Aorta (tissue), 5 donors: ENCODE measurements at regions not wholly inside any gene's neighbourhood (a gene's known extent, or its start where the extent isn't known, plus 50 kb on each side); places are given as distances from the start of the nearest gene placed in this dataset.
"Not testable (repeated sequence)": the region's sequence is repeated elsewhere in the genome, so short reads cannot be mapped to it uniquely, and the experiment has no call there.

Experiments
- ATAC-seq: fragments of 200-7000 bp; cut with Tn5 transposase; one replicate; pipeline ENCODE4 v1.9.1; 2022; ENCODE audit warnings: moderate library complexity; ENCODE audit not compliant: low FRiP score
- DNase-seq, 2 donors: peaks; one replicate each; pipeline ENCODE4 v3.0.0-alpha.2; 2020
- H3K27ac ChIP-seq, 2 donors: one replicate each; pipeline ENCODE4 v1.5.1; 2013; ENCODE audit warnings: low read length in 2 of 2, mild to moderate bottlenecking in 2 of 2, moderate library complexity in 2 of 2, control low read depth in 1 of 2, inconsistent platforms in 1 of 2, low read depth in 1 of 2
- H3K27me3 ChIP-seq, 2 donors: one replicate each; pipeline ENCODE4 v1.6.1; 2013; ENCODE audit warnings: control low read depth in 1 of 2, low read length in 1 of 2, mild to moderate bottlenecking in 1 of 2, moderate library complexity in 1 of 2; ENCODE audit not compliant: insufficient read depth in 2 of 2, control insufficient read depth in 1 of 2
- H3K36me3 ChIP-seq, 2 donors: one replicate each; pipeline ENCODE4 v1.6.1; 2013; ENCODE audit warnings: control low read depth in 1 of 2, low read length in 1 of 2, mild to moderate bottlenecking in 1 of 2; ENCODE audit not compliant: insufficient read depth in 2 of 2, control insufficient read depth in 1 of 2
- H3K4me1 ChIP-seq, 2 donors: one replicate each; pipeline ENCODE4 v1.6.1; 2013; ENCODE audit warnings: low read length in 2 of 2, control low read depth in 1 of 2, mild to moderate bottlenecking in 1 of 2, moderate library complexity in 1 of 2; ENCODE audit not compliant: insufficient read depth in 2 of 2, control insufficient read depth in 1 of 2
- H3K4me3 ChIP-seq, 2 donors: one replicate each; pipeline ENCODE4 v1.5.1; 2013; ENCODE audit warnings: low read length in 2 of 2, control low read depth in 1 of 2, mild to moderate bottlenecking in 1 of 2
- H3K9me3 ChIP-seq: one replicate; pipeline ENCODE4 v1.6.1; 2013; ENCODE audit warnings: mild to moderate bottlenecking, low read length; ENCODE audit not compliant: control insufficient read depth
- WGBS, 2 donors: extraction: QIAGEN DNeasy Blood & Tissue Kit; methylation state at CpG; one replicate each; pipeline ENCODE4 v1.1.7; 2013; 5-methylcytosine and 5-hydroxymethylcytosine counted together
- intact Hi-C, 2 donors: fragments of 100-400 bp; cut with DNase I; formaldehyde crosslinking; loops; one replicate each; pipeline versions ENCODE4 v1.14.2 to v1.15.0; 2022
- donor health status: healthy with polysubstance abuse.
- donor health status: Bipolar disorder and iron deficiency.
- donor health status: DM: no; HTN: no; CAD: no.
- donor health status: DM: no; HTN: no; CAD: no.
- donor health status: DM: yes; HTN: yes; CAD: no.

- H3K9me3 ChIP-seq: no peaks in the 10 kb centered on the region
- WGBS, 2 donors: 82 to 90% methylated on average over 3 of the region's 3 CpGs
- DNase-seq (no peak), ATAC-seq (no peak)
- H3K27ac ChIP-seq: no peak overlapping the region
- H3K4me3 ChIP-seq: no peak overlapping the region
- intact Hi-C loops: no loop called here
- H3K4me1 ChIP-seq: no peaks in the 10 kb centered on the region
- H3K27me3 ChIP-seq: peaks cover 0 to 2% of the 10 kb centered on the region in 2 donors
- no peaks in the 10 kb centered on the region for H3K36me3 ChIP-seq
Measured at GRCh38 chr6:163738725-163739407, 324.3 kb downstream of the QKI start.

DNA sequence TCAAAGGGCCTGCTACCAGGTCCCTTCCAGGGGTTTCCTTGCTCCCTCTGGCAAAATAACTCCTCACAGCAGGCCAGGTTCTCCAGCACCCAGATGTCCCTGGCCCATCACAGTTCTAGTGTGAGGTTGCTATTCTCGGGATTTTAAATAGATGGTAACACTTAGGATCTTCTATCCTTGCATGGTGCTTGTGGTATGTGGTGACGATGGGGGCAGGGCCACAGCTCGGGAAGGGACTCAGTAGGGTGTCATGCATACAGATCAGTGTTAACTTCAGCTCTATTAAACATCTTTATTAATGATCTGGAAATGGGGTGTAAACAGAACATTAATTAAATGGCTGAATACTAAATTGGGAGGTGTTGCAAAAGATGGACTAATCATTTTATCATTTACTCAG, 323.8 kb downstream of the QKI start:
- Histone ChIP-seq H3K27me3 (peaks cover 0 to 2% of the 10 kb centered on the region in 2 donors), H3K4me3 (no peak overlapping the region), H3K9me3 (no peaks in the 10 kb centered on the region), H3K27ac (no peak overlapping the region), H3K36me3 (no peaks in the 10 kb centered on the region), H3K4me1 (no peaks in the 10 kb centered on the region)
- ATAC-seq: no peak
- intact Hi-C loops: no loop called here
- 88 to 89% methylated on average over 3 of the region's 3 CpGs for WGBS, 2 donors
- DNase-seq: no peak

GRCh38 chr6:163735076-163735475, 320.6 kb downstream of the QKI start:
- H3K27me3 ChIP-seq: peaks cover 0 to 2% of the 10 kb centered on the region in 2 donors
- H3K9me3 ChIP-seq: no peaks in the 10 kb centered on the region
- no peaks in the 10 kb centered on the region for H3K4me1 ChIP-seq
- H3K27ac ChIP-seq: no peak overlapping the region
- no peak for DNase-seq
- intact Hi-C loops: no loop called here
- no peaks in the 10 kb centered on the region for H3K36me3 ChIP-seq
- no peak overlapping the region for H3K4me3 ChIP-seq
- WGBS, 2 donors: 95 to 99% methylated on average over 5 of the region's 5 CpGs
- ATAC-seq: no peak

GRCh38 chr6:163733061-163733460, 318.5 kb downstream of the QKI start:
- Histone ChIP-seq H3K36me3 (no peaks in the 10 kb centered on the region), H3K4me3 (no peak overlapping the region), H3K27me3 (peaks cover 0 to 2% of the 10 kb centered on the region in 2 donors), H3K27ac (no peak overlapping the region), H3K4me1 (no peaks in the 10 kb centered on the region), H3K9me3 (no peaks in the 10 kb centered on the region)
- no peak for ATAC-seq
- DNase-seq: no peak
- 26 to 47% methylated on average over 2 of the region's 2 CpGs for WGBS, 2 donors
- intact Hi-C loops: no loop called here

DNA sequence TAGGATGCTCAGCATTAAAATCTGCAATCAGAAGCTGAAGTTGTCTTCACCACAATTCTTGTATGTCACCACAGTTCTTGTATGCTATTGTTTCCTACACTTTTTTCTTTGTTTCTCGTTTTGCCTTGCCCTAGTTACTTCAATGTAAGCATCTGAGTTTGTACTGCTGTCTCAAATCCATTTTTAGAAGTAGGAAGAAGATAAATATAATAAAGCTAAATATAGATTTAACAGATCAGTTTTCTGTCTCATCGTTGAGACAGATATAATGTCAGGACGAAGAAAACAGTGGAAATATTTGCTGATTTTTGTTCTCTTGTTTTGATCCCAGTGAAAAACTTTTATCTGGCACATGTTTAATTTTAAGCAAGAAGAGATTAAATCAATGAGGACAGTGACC, 318.0 kb downstream of the QKI start:
- intact Hi-C loops: no loop called here
- no peaks in the 10 kb centered on the region for H3K9me3 ChIP-seq
- peaks cover 0 to 2% of the 10 kb centered on the region in 2 donors for H3K27me3 ChIP-seq
- no peak overlapping the region for H3K27ac ChIP-seq
- H3K4me1 ChIP-seq: no peaks in the 10 kb centered on the region
- H3K36me3 ChIP-seq: no peaks in the 10 kb centered on the region
- ATAC-seq (no peak), DNase-seq (no peak)
- WGBS, 2 donors: 29 to 43% methylated on average over 3 of the region's 3 CpGs
- H3K4me3 ChIP-seq: no peak overlapping the region

DNA sequence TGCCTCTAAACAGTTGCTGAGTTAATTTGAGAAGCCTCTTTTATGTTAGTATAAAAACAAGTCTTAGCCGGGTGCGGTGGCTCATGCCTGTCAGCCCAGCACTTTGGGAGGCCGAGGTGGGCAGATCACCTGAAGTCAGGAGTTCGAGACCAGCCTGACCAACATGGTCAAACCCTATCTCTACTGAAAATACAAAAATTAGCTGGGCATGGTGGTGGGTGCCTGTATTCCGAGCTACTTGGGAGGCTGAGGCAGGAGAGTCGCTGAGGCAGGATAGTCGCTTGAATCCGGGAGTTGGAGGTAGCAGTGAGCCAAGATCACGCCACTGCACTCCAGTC, 317.5 kb downstream of the QKI start:
- DNase-seq, H3K27me3 ChIP-seq, intact Hi-C loops, ATAC-seq, H3K9me3 ChIP-seq, H3K27ac ChIP-seq, H3K4me3 ChIP-seq, H3K4me1 ChIP-seq, H3K36me3 ChIP-seq: not testable (repeated sequence)
- 96 to 97% methylated on average over 9 of the region's 9 CpGs for WGBS, 2 donors

DNA sequence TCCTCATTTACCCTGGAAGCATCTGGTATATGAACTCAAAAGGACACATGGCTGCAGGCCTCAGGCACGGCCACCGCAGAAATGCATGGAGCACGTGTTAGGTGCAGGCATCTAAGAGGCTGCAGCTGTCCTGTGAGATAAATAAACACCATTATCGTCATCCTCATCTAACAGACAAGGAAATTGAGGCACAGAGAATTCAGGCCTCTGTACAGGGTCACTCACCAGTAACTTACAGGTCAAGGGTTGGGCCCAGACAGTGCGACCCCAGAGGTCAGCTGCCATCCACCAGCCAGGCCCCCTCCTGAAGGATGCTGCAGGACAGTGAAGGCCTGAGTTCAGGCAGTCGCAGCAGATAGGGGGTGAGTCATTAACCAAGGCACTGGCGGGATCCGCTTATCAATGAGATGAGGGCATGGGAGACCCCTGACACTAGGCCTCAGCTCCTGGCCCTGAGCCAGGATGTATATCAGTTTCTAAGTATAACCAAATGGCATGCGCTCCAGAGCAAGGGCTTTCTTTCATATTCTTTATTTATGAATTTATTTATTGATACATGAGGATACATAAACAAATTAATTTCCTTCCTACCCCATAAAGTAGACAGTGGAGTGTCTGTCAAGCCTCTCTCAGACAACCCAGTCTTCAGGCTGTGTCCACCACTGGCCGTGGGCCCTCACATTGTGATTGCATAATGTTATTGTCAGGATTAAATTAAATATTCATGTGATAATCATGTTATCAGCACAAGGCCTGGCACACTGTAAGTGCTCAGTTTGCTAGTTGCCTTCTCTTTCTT, 316.9 kb downstream of the QKI start:
- Histone ChIP-seq H3K4me3 (no peak overlapping the region), H3K27ac (no peak overlapping the region), H3K4me1 (no peaks in the 10 kb centered on the region), H3K27me3 (no peaks in the 10 kb centered on the region), H3K9me3 (no peaks in the 10 kb centered on the region), H3K36me3 (no peaks in the 10 kb centered on the region)
- intact Hi-C loops: no loop called here
- ATAC-seq (no peak), DNase-seq (no peak)
- WGBS, 2 donors: 94 to 97% methylated on average over 10 of the region's 10 CpGs

DNA sequence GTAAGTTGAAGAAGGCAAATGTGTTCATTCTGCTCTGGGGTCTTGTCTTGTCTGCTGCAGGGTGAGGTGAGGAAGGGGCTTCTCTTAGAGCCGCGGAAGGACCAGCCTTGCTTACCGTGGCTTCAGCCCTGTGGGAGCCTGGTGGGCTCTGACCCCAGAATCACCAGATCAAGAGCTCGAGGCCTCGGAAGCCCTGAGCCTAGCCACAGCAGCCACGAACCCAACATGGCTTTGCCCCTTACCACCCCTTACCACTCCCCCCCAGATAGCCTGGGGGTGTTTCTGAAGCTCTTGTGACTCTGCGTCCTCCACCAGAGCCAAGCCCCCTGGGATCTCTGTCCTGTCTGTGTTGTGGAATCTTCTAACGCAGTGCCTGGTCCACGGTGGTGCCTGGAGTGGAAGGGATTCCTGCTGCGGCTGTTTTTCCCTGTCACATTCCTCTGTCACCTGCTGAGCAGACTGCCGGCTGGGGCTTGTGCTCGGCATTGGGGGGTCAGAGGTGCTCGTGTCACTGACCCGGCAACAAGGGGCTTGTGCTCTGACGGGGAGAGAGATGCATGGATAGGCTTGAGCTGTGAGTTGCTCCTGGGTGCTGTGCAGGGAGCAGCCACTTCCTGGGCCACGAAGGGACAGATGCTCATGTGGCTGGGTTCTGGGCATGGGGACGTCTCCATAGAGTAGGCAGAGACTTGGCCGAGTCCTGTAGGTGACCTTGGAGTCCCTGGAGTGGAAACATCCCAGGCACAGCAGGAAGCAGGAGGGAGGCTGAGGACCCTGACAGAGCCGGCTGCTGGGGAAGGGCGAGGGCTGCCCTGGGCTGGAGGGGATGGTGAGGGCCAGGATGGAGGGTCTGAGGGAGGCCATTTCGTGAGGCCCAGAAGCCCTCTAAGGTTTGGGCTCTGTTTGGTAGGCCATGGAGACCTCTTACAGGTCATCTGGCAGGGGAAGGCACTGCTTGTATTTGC, 316.0 kb downstream of the QKI start:
- H3K4me1 ChIP-seq: no peaks in the 10 kb centered on the region
- no peaks in the 10 kb centered on the region for H3K9me3 ChIP-seq
- H3K27ac ChIP-seq: no peak overlapping the region
- no peak for ATAC-seq
- intact Hi-C loops: no loop called here
- no peak overlapping the region for H3K4me3 ChIP-seq
- no peaks in the 10 kb centered on the region for H3K27me3 ChIP-seq
- no peaks in the 10 kb centered on the region for H3K36me3 ChIP-seq
- WGBS, 2 donors: 93% methylated on average over 21 of the region's 21 CpGs
- no peak for DNase-seq
